GM20000 (cell line): ENCODE measurements at regions not wholly inside any gene's neighbourhood (a gene's known extent, or its start where the extent isn't known, plus 50 kb on each side); places are given as distances from the start of the nearest gene placed in this dataset.

ENCODE experiments used
- DNase-seq: peaks from one replicate; pipeline ENCODE4 v3.0.0; 2012; ENCODE audit warnings: low spot score
- TF ChIP-seq, protein P1 (sequence below): IDR thresholded peaks from 2 replicates; pipeline ENCODE4 v1.5.1; 2012; ENCODE audit warnings: mild to moderate bottlenecking, control low read depth; ENCODE audit errors: extremely low read depth, missing control alignments

DNA sequence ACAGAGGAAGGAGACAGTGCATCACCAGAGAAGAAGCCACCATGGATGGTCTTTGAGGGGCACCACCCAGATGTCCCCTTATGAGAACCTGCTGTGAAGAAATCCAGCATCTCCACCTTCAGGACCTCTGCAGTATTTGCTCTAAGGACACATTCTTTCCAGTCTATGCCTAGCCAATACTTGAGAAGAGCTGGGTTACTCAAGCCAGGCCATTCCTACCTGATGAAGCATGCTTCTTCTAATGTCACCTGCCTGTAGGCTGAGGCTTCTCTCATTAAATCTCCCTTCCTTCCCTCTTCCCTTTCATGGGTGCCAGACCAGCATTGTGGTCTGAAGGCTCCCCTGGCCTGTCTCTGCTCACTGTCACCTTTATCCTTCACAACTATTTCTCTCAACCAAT is 654.5 kb upstream of the AUTS2 start:
- TF ChIP-seq, protein P1, sequence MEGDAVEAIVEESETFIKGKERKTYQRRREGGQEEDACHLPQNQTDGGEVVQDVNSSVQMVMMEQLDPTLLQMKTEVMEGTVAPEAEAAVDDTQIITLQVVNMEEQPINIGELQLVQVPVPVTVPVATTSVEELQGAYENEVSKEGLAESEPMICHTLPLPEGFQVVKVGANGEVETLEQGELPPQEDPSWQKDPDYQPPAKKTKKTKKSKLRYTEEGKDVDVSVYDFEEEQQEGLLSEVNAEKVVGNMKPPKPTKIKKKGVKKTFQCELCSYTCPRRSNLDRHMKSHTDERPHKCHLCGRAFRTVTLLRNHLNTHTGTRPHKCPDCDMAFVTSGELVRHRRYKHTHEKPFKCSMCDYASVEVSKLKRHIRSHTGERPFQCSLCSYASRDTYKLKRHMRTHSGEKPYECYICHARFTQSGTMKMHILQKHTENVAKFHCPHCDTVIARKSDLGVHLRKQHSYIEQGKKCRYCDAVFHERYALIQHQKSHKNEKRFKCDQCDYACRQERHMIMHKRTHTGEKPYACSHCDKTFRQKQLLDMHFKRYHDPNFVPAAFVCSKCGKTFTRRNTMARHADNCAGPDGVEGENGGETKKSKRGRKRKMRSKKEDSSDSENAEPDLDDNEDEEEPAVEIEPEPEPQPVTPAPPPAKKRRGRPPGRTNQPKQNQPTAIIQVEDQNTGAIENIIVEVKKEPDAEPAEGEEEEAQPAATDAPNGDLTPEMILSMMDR: no peak
- no peak for DNase-seq

DNA sequence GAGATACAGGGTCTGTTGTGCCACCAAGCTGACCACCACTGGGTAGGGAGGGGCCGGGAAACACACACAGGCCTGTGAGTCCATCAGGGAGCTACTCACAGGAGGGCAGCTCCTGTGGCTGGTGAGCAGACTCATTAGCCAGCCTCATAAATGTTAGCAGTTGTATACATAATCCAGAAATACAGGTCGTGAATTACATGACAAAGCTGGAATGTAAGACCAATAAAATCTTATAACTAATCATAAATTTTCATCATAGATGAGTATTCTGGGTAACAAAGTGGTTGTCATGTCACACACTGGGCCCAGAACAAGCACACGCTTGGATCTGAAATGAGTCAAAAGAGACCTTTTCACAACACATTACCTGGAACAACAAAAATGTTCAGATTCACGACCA is 642.6 kb upstream of the AUTS2 start:
- TF ChIP-seq, protein P1: no peak
- no peak for DNase-seq

DNA sequence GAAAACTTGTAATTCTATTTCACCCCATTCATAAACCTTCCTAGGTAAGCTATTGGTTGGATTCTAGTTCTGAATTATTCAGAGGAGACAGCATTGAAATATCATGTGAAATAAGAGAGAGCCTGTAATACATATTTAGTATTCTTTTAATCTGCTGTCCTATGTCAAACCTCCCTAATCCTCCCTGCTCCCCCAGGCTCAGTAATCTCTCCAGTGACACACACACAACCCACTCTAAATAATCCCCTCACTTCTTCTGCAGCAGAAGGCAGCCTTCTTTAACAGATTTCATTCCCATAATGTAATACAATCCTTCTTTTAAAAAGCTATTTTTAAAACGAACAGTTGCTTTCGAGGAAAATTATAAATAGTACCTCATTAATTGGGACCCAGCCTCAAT is 639.7 kb upstream of the AUTS2 start:
- TF ChIP-seq, protein P1: no peak
- DNase-seq: no peak

DNA sequence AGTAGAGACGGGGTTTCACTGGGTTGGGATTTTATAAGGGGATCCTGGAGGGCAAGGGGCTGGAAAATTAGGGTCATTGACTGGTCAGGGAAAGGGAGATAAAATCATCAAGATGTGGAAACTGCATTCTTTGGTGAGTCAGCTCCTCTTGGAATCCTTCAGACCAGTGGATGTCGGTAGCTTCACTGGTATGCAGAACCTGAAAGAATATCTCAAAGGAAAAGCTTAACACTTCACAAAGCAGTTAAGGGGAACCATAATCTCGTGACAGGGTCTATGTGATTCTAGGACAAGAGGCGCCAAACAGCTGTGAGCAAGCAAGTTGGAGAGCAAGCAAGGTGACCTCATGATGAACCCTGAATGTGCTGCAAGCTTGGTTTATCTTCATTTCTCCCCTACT is 634.7 kb upstream of the AUTS2 start:
- TF ChIP-seq, protein P1: no peak

GRCh38 chr7:68964060-68964459 is 634.2 kb upstream of the AUTS2 start:
- no peak for DNase-seq
- TF ChIP-seq, protein P1: no peak

More for the DNA sequence above, 634.7 kb upstream of the AUTS2 start:
- no peak for DNase-seq

DNA sequence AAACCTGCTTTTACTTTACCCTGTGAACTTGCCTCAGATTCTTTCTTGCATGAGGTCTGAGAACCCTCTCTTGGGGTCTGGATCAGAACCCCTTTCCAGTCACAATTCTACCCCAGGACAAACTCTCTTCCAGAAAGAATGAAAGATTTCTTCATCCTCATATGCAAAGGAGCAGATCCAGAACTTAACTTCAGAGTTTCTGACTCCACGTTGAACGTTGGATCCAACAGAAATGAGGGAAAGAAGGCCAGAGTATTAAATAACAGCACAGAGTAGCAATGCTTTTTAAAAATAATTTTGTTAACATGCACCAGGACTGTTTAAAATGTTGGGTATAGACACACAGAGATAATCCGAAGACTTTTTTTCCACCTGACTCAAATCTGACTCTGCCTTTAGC is 632.9 kb upstream of the AUTS2 start:
- TF ChIP-seq, protein P1: no peak
- DNase-seq: no peak

DNA sequence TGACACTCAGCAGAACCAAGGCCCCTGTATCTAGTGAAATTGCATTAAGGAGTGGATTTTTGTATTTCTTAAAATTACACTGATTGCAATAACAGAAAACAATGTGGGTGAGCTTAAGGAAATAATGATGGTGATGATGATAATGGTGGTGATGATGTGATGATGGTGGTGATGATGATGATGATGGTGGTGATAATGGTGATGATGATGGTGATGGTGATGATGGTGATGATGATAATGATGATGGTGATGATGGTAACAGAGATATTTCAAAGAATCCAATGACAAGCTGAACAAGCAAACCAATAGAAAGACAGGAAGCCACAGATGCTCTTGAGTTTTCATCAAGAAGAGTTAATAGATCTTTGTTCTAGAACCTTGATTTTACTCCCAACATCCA is 630.7 kb upstream of the AUTS2 start:
- TF ChIP-seq, protein P1: no peak

More for the DNA sequence above, 630.7 kb upstream of the AUTS2 start:
- no peak for DNase-seq
